ENCODE measurements at regions not wholly inside any gene's neighbourhood (a gene's known extent, or its start where the extent isn't known, plus 50 kb on each side); places are given as distances from the start of the nearest gene placed in this dataset.

DNA sequence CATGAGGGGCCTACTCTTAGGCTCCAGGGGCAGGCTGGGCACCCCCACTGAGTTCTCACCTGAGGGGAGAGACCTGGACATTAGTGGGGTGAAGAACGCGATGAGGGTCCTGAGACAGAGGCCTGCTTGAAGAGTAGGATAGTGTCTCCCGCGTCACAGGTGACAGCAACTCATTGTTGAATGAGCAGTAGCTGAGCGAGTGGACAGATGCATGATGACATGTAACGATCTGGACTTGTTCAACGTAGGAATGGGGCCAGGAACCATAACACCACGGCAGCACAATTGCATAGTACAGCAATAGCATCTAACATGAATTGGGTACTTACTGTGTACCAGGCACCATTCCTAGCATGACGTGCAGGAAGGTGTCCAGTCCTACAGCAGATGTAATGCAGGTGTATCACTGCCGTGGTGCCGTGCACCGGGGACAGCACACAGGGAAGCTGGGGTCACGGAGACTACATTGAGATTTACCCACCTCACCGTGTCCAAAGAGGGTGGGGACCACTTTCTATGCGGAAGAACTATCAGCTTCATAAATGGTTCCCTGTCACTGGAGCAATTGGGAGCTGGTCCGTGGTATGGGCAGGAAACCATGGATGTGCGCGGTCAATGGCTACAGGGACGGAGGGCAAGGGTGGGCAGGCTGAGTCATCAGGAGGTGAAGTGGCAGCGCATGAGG is 1019.1 kb downstream of the TBC1D22A start:
- DNase-seq (ENCODE audit: low read depth in 4 of 4, low spot score in 2 of 4) = no peak

DNA sequence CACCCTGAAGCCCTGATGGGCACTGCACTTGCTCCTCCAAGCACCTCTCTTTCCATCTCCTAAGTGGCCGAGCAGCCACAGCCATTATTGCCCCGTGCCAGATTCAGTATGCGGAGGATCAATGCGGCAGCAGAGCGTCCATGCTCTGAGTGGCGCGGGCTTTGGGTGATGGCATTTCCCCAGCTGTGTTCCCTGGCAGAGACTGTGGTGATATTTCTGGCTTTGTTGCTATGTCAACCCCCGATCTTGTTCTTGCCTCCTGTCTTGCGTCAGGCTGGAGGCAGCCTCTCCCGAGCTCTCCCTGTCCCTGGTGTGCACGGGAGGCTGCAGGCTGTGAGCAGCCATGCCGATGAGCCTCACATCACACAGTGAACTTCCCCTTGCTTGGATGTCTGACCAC is 1018.6 kb downstream of the TBC1D22A start:
- DNase-seq (ENCODE audit: low read depth in 4 of 4, low spot score in 2 of 4) = no peak

DNA sequence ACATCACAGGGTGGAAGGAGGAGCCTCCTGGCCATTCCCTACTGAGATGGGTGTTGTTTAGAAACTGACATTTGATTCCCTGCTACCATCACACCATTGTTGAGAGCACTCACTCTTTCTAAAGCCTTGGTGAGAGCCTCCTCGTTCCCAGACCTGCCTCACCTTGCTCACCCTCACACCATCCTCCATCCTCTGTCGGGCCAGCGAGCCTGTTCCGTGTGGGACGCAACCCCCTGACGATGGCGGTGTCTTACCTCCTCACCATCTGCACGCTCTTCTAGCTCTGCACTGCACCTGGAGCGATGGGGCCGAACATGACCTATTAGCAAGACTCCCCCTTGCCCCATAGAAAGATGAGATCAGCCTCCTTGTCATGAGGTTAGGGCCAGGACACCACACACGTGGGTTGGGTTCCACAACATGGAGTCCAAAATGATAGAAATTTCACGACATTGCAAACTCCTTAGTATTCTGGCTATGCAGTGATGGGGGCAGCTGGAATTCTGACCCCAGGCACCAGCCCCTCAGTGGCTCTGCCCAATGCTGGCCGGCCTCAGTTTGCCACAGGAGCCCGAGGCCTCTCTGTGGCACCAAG is 1017.9 kb downstream of the TBC1D22A start:
- no peak for DNase-seq (ENCODE audit: low read depth in 4 of 4, low spot score in 2 of 4)

DNA sequence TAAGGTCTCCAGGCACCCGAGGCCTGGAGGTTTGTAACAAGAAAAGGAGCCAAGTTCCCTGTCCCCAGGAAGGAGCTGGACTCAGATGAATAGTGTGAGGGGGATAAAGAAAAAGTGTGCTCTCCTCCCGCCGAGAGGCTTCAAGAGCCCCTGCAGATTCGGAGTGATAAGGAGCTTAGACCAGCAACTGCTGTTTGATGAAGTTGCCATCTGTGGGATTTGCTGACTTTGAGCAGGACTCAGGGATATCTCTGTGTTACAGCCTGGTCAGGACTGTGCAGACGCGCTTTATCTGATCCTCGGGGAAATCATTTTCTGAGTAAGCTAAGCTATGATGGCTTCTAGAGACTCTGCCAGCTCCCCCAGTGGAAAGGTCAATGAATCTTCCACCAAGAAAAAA is 1017.0 kb downstream of the TBC1D22A start:
- DNase-seq (ENCODE audit: low read depth in 4 of 4, low spot score in 2 of 4) = no peak

DNA sequence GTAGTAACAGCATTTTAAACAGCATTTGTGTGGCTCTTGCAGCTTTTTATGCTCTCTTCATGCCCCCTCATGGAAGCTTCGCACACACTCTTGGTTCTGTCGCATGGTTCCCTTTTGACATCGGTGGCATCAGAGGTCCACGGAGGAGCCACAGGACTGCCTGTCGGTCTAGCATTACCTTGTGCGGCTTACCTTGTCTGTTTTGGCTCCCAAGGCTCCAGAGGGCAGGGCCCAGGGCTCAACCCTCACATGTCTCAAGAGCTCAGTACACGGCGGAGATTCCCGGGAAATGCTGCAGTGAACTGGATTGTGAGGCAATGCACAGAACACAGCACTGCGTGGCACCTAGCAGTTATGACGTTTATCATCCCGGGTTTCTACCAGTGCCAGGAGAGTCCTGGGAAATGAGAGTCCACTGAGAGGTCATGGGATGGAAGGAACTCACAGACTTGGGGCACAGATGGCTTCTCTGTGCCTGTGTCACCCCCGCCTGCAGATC is 1015.8 kb downstream of the TBC1D22A start:
- no peak for DNase-seq (ENCODE audit: low read depth in 4 of 4, low spot score in 2 of 4)

DNA sequence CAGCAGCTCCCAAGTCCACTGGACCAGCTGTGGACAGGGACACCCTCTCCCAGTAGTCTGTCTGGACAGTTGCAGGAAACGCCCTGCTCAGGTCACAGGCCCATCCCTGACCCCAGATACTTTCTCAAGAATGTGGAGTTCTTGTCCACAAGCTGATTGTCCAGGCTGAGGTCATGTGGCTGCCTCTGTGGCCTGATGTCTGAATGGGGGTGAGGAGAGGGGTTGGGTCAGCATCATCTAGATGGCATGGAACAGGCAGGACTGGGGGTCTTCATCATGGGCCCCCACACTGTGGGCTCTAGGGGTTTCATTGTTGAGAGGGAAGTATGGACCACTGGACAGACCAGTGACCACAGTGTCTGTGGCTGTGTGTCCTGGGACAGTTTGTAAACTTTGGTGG is 1015.0 kb downstream of the TBC1D22A start:
- no peak for DNase-seq (ENCODE audit: low read depth in 4 of 4, low spot score in 2 of 4)

DNA sequence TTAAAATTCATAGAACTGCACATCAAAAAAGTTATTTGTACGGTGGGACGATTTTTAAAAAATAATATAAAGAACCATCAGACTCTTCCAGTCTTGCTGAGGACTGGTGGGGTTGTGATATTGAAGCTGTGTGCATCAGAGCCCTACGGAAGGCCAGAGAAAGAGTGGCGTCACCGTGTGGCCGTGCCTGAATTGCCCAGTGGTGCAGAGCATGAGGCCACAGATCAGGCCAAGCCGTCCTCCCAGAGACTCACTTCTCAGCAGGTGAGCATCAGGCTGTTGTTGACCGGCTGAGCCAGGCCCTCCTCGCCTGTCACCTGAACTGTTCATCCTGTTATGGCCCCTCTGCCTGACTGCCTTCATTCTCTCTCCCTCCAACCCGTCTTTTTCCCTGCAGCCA is 1013.9 kb downstream of the TBC1D22A start:
- no peak for DNase-seq (ENCODE audit: low read depth in 4 of 4, low spot score in 2 of 4)

DNA sequence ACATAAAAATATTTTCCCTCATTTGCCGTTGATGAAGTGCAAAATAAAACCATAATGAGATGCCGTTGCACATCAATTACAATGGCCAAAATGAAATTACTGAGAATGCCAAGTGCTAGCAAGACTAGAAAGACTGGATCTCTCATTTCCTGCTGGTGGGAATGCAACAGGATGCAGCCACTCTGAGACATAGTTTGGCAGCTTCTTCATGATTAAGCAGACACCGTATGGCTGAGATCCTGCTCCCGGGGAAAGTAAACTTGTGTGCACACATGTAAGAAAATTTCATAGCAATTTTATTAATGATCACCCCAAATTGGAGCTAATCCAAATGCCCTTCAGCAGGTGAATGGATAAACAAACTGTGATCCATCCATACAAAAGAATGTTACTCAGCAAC is 1013.2 kb downstream of the TBC1D22A start:
- no peak for DNase-seq (ENCODE audit: low read depth in 4 of 4, low spot score in 2 of 4)

DNA sequence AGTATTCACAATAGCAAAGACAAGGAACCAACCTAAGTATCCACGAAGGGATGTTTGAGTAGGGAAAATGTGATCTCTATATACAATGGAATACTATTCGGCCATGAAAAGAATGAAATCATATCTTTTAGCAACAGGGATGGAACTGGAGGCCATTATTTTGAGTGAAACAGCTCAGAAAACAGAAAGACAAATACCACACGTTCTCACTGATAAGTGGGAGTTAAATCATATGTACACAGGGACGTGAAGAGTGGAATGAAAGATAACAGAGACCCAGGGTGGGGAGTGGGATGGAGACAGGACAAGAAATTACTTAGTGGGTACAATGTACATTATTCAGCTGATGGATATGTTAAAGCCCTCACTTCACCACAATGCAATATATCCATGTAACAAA is 1012.7 kb downstream of the TBC1D22A start:
- DNase-seq (ENCODE audit: low read depth in 4 of 4, low spot score in 2 of 4) = no peak

DNA sequence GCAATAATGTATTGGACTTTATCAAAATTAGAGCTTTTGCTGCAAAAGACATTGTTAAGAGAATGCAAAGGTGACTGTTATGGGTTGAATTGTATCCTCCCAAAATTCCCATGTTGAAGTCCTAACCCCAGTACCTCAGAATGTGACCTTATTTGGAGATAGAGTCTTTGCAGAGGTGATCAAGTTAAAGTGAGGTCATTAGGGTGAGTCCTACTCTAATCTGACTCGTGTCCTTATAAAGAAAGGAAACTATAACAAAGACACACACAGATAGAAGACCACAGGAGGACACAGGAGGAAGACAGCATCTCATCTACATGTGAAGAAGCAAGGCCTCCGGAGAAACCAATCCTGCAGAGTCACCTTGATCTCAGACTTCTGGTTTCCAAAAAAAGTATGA is 1011.2 kb downstream of the TBC1D22A start:
- no peak for DNase-seq (ENCODE audit: low read depth in 4 of 4, low spot score in 2 of 4)

DNA sequence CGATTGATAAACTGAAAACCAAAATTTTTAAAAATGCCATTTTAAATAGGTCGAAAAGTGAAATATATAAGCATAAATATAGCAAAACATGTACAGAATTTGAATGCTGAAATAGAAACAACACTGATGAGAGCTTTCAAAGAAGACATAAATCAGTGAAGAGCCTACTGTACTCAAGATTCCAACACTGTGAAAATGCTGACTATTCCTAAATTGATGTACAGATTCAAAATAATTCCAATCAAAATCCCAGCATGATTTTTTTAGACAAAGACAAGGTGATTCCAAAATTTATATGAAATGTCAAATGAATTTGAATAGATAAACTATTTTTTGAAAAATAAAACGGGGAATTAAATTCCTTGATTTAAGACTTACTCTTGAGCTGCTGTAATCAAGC is 1010.4 kb downstream of the TBC1D22A start:
- DNase-seq (ENCODE audit: low read depth in 4 of 4, low spot score in 2 of 4) = no peak

DNA sequence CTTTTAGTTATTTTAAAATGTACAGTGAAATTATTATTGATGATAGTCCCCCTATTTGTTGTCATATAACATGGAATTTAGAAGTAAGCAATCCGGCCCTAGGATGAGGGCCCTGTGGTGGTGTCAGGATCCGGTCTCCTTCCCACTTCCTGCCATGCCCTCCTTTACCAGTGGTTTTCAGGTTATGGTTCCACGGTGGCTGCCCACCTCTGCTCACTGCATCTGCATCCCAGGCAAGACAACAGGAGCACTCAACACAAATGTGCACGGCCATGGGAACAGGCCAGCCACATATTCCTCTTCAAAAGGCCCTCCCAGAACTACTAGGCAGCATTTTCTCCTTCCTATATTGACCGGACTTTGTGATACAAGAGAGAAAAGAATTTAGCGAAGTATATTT is 1007.2 kb downstream of the TBC1D22A start:
- no peak for DNase-seq (ENCODE audit: low read depth in 4 of 4, low spot score in 2 of 4)

DNA sequence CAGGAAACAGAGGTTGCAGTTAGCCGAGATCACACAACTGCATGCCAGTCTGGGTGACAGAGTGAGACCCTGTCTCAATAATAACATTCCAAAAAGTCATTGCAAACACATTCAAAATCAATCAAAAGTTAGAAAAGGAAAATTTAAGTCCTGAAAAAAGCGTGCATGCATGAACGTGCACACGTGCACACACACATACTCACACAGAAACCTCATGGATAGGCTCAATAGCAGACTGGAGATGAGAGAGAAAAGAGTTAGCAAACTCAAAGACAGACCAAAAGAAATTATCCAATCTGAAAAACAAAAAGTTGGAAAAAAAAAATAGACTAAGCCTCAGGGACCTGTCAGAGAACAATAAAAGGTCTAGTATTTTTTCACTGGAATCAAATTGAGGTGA is 1005.6 kb downstream of the TBC1D22A start:
- DNase-seq (ENCODE audit: low read depth in 4 of 4, low spot score in 2 of 4) = no peak

DNA sequence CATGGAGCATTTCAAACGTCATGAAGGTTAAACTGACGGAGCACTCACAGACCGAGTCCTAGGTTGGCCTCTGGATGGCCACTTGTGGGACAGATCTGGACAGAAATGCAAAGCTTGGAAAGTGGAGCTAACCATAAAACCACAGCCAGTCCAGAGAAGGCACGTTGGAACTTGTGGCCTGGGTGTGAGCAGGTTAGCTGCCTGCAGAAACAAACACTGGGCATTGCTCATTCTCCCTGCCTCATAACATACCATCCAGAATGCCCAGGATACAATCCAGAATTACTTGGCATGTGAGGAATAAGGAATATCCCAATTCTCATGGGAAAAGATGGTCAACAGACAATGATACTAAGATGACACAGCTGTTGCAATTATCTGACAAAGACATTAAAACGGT is 1005.0 kb downstream of the TBC1D22A start:
- no peak for DNase-seq (ENCODE audit: low read depth in 4 of 4, low spot score in 2 of 4)

DNA sequence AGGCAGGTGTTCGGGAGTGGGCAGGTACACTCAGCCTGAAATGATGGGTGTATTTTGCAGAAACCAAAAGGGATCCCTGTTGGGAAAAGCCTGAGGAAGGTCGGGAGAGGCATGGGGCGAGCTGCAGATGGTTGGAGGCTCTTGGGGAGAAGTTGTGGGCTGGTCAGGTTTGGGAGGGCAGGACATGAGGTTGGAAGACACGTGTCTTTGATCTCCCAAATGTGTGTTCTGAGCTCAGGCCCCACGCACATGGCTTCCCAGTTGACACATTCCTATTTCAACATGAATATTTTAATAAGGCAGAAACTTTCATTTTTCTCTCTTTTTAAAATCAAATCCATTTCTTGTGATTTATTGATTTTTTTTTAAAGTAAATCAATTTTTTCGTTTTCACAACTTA is 1003.3 kb downstream of the TBC1D22A start:
- DNase-seq (ENCODE audit: low read depth in 4 of 4, low spot score in 2 of 4) = no peak

DNA sequence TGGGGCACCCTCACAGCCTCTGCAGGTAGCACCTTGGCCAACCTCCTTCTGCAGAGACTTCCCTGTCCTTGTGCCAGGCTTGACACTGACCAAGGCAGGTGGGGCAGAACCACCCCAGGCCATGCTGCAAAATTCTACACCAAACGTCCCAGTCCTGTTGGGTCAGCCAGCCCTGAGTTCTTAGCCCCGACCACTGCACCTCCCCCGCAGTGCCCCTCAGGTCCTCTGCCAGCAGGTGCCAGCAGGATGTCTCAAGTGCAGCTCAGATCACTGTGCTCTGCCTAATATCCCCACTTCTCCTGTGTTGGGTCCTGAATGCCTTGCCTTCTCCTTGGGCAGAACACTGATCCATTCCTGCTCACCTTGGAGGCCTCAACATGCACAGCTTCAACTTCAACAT is 999.7 kb downstream of the TBC1D22A start:
- no peak for DNase-seq (ENCODE audit: low read depth in 4 of 4, low spot score in 2 of 4)

DNA sequence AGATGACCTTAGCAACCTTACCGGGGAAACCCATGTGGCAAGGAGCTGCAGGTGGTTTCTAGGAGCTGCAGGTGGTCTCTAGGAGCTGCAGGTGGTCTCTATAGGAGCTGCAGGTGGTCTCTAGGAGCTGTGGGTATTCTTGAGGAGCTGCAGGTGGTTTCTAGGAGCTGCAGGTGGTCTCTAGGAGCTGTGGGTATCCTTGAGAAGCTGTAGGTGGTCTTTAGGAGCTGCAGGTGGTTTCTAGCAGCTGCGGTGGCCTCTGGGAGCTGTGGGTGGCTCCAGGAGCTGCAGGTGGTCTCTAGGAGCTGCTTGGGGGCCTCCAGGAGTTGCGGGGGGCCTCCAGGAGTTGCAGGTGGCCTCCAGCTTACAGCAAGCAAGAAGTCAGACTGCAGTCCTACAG is 997.5 kb downstream of the TBC1D22A start:
- DNase-seq (ENCODE audit: low read depth in 4 of 4, low spot score in 2 of 4) = no peak

DNA sequence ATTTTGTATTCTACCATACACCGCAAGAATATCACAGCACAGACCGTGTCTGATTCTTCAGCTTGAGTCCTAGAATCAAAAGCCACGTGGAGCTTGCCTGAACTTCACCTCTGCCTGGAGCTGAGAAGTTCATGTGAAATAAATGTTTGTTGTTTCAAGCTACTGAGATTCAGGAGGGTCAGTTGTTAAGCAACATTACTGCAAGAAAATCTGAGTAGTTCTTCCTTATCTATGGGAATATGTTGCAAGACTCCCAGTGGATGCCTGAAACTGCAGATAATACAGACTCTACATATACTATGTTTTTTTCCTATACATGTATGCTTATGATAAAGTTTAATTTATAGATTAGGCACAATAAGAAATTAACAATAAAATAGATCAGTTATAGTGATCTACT is 995.3 kb downstream of the TBC1D22A start:
- DNase-seq (ENCODE audit: low read depth in 4 of 4, low spot score in 2 of 4) = no peak

DNA sequence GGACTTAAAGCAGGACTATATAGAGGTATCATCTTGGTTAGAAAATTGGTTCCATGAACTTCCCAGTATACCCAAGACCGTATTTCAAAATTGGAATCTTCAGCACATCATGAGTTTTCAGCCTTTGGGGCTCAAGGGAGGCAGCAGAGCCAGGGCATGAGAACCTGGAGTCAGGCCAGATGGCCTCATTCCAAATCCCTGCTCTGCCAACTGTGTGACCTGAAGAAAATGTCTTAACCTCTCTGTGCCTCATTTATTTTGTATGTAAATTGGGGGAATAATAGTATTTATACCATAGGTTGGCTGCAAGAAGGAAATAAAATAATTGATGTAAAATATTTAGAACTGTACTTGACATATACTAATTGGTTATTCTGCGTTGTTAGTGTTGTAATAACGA is 987.6 kb downstream of the TBC1D22A start:
- DNase-seq (ENCODE audit: low read depth in 4 of 4, low spot score in 2 of 4) = no peak

DNA sequence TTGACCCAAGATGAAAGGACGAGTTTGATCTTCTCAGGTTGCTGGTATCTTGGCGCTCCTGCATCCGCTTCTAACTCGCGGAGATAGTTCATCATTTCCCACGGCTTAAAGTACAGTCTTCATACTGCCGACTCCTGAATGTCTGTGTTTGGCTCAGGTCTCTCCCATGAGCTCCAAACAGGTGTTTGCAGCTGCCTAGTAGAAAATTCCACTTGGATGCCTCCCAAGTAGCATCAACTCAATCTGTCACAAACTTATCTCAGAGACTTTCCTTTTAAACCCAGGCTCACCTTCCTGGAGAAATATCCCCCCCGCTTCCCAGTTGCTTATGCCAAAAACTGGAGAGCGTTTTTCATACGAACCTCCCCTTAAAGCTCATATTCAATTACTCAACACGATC is 986.5 kb downstream of the TBC1D22A start:
- DNase-seq (ENCODE audit: low read depth in 4 of 4, low spot score in 2 of 4) = no peak

DNA sequence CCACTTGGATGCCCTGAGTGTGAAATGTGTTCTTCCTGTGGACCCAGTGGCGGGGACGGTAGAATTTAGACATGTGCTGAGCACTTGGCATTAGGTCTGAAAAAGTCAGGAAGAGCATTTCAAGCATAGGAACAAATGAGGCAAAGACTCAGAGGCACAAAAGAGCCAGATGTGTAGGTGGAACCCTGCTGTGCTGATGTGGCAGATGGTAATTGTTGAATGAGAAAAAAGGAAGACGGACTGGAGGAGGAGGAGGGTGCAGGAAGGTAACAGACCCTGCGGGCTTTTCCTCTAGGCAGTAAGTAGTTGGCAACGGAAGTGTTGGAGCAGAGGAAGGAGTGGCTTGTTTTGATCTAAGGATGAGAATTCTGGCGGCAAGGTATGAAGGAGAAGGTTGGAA is 985.8 kb downstream of the TBC1D22A start:
- no peak for DNase-seq (ENCODE audit: low read depth in 4 of 4, low spot score in 2 of 4)

DNA sequence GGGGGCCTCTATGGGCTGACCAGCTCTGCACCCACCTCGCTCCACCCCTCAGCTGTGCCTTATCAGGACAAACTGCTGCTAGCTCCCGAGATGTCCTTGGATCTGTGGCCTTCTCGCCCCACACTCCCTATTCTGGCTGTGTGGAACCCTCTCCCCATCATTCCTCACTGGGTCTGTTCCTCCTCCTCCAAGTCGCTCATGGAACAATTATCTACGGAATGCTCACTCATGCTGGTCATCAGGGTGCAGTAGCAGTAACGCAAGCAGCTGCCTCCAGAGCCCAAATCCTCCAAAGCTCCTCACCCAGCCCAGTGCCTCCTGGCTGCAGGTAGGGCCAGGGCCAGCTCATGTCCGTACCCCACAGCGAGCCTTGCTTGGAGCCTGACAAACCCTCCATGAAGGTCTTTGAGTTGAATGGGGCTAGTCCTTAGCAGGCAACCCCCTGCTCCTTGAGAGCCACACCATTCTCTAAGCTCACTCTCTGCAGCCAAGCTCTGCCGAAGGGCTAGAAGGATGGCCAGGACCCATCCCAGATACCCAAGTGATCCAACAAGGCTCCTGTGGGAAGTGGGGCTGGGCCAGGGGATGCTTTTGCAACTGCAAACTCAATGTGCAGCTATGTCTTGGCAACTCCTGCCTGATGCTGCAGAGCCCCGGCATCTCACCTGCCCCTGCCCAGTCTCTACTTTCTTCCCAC is 977.8 kb downstream of the TBC1D22A start:
- no peak for DNase-seq (ENCODE audit: low read depth in 4 of 4, low spot score in 2 of 4)

Data from left renal cortex interstitium (tissue), 4 donors.